Cardiac fibroblast (primary cell): ENCODE measurements at regions not wholly inside any gene's neighbourhood (a gene's known extent, or its start where the extent isn't known, plus 50 kb on each side); places are given as distances from the start of the nearest gene placed in this dataset.

ENCODE experiments used
- DNase-seq, 2 donors: peaks; one replicate each; pipeline versions ENCODE4 v3.0.0 to v3.0.0-alpha.2; 2010; ENCODE audit warnings: low read depth in 2 of 2
- H3K4me3 ChIP-seq, 2 donors: replicated peaks in 1 of 2; 1 replicate in 1 of 2; 2 replicates in 1 of 2; pipeline ENCODE4 v1.5.1; 2011; ENCODE audit warnings: low read depth in 2 of 2, low read length in 2 of 2, mild to moderate bottlenecking in 2 of 2, moderate library complexity in 1 of 2
- CTCF ChIP-seq: IDR thresholded peaks from one replicate; pipeline ENCODE4 v1.5.1; 2011; ENCODE audit warnings: low read depth, mild to moderate bottlenecking, low read length, inconsistent platforms

- TF ChIP-seq CTCF: no peak
- DNase-seq: no peak
- H3K4me3 ChIP-seq: no peak overlapping the region
These were observed 1165.6 kb upstream of the CDH8 start for GRCh38 chr16:63201851-63202250.

GRCh38 chr16:63200940-63201339 is 1164.7 kb upstream of the CDH8 start:
- no peak for DNase-seq
- no peak overlapping the region for H3K4me3 ChIP-seq
- no peak for TF ChIP-seq CTCF

- no peak for DNase-seq
- TF ChIP-seq CTCF: no peak
- H3K4me3 ChIP-seq: no peak overlapping the region
These were observed 1159.1 kb upstream of the CDH8 start for GRCh38 chr16:63195336-63195735.

- DNase-seq: no peak
- TF ChIP-seq CTCF: no peak
These were observed 1156.7 kb upstream of the CDH8 start for GRCh38 chr16:63192980-63193379.

GRCh38 chr16:63188086-63188771 is 1152.0 kb upstream of the CDH8 start:
- no peak overlapping the region for H3K4me3 ChIP-seq
- no peak for DNase-seq
- TF ChIP-seq CTCF: no peak

More at GRCh38 chr16:63192980-63193379, 1156.7 kb upstream of the CDH8 start:
- no peak overlapping the region for H3K4me3 ChIP-seq

- no peak for DNase-seq
- no peak overlapping the region for H3K4me3 ChIP-seq
- no peak for TF ChIP-seq CTCF
These were observed 1151.4 kb upstream of the CDH8 start for GRCh38 chr16:63187638-63188037.

GRCh38 chr16:63185235-63185780 is 1149.1 kb upstream of the CDH8 start:
- no peak for TF ChIP-seq CTCF
- H3K4me3 ChIP-seq: no peak overlapping the region
- no peak for DNase-seq
